D721Med (cell line): ENCODE measurements at regions not wholly inside any gene's neighbourhood (a gene's known extent, or its start where the extent isn't known, plus 50 kb on each side); places are given as distances from the start of the nearest gene placed in this dataset.

Experiments
- DNase-seq: peaks from one replicate; pipeline ENCODE4 v3.0.0; 2011; ENCODE audit warnings: low spot score; ENCODE audit not compliant: insufficient read length
- FAIRE-seq: peaks from 2 replicates; lab custom pipeline; 2011; peaks lifted over from hg19 to GRCh38; lab: Jason Lieb, UNC
- TF ChIP-seq, protein P1 (sequence below): IDR thresholded peaks from 2 replicates; pipeline ENCODE4 v1.5.1; 2012; ENCODE audit warnings: mild to moderate bottlenecking, control low read depth; ENCODE audit not compliant: insufficient read depth; ENCODE audit errors: missing control alignments

DNA sequence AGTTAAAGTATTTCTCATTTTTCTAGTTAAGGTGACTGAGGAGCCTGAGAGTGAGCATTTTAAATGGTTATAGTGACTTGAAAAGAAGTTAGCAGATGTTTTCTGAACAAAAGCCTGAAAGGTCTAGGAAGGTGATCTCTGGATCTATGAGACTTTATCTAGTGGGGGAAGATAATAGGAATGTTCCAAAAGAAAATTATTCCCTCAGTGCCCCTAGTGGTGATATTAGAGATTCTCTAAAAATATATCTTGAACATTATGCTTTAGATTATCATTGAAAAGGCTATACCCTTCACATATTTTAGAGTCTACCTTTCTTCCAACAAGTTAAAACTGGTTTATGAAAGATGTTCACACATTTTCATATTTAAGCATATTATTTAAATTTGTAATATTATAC lies 69.0 kb upstream of the SPANXN1 start:
- no peak for FAIRE-seq
- TF ChIP-seq, protein P1, sequence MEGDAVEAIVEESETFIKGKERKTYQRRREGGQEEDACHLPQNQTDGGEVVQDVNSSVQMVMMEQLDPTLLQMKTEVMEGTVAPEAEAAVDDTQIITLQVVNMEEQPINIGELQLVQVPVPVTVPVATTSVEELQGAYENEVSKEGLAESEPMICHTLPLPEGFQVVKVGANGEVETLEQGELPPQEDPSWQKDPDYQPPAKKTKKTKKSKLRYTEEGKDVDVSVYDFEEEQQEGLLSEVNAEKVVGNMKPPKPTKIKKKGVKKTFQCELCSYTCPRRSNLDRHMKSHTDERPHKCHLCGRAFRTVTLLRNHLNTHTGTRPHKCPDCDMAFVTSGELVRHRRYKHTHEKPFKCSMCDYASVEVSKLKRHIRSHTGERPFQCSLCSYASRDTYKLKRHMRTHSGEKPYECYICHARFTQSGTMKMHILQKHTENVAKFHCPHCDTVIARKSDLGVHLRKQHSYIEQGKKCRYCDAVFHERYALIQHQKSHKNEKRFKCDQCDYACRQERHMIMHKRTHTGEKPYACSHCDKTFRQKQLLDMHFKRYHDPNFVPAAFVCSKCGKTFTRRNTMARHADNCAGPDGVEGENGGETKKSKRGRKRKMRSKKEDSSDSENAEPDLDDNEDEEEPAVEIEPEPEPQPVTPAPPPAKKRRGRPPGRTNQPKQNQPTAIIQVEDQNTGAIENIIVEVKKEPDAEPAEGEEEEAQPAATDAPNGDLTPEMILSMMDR = peak; percentile 17
- DNase-seq = no peak

DNA sequence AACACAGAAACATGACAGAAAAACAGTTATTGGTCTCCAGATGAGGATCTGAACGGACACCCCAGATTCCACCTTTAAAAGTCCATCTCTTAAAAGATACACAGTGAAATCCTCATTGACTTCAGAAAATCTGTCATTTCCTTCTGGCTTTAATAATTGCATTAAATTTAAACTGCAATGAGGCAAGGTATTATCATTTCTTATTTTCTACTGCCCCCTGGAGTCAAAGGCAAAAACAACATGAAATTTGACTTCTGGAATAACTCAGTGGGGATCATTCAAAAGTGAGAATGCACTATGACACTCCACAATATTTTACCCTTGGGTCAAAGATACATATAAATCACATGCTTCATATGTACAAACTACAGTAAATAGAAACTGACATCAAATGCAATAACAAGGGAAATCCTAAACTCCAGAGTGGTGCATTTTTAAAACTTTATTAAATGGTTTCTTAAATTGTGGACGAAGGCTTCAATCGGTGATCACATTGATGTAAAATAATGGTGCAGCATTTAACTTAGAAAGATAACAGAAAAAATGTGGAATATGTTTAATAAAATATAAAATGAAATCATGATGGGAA lies 56.4 kb upstream of the SPANXN1 start:
- TF ChIP-seq, protein P1 = peak; percentile 46
- DNase-seq = no peak
- FAIRE-seq = no peak
